ENCODE measurements at regions not wholly inside any gene's neighbourhood (a gene's known extent, or its start where the extent isn't known, plus 50 kb on each side); places are given as distances from the start of the nearest gene placed in this dataset.
A peak's percentile ranks its signal among the peaks of the same experiment; 100 is the strongest.

- no peak for DNase-seq
Observed at GRCh38 chr3:71851878-71852277, 66.9 kb upstream of the PROK2 start.

- no peak for DNase-seq
Observed at GRCh38 chr3:71850654-71851053, 65.7 kb upstream of the PROK2 start.

GRCh38 chr3:71849681-71850080, 64.7 kb upstream of the PROK2 start:
- DNase-seq = no peak

DNA sequence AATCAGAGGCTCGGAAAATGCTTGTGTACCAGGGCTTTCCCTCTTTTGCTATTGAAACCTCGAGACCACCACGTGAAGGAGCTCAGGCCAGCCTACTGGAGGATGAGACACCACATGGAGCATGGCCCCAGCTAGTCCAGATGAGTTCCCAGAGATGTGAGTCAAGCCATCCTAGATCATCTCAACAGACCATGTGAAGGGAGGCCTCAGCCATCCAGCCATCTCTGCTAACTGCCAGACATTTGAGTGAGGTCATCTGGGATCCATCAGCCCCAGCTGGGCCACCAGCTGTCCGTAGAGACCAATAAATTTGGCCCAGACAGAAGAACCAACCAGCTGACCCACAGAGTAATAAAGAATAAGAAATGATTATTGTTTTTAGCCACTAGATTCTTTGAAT, 62.8 kb upstream of the PROK2 start:
- DNase-seq = no peak

DNA sequence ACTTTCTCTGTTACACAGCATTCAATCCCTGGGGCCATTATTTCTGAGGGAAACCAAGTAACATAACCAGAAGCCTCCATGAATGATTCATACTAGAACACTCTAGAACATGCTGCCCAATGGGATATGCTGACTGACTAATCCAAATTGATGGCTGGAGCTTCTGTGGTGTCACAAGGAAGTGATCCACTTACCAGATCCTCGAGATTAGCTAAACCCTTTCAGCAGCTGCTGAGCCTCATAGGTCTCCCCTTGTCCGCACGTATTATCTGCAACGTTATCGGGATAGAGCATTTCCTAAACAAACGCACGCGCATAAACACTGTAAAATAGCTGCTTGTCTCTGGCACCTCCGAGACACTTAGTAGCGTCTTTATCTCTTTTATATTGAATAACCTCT, 61.2 kb upstream of the PROK2 start:
- no peak for DNase-seq

GRCh38 chr3:71843071-71843470, 58.1 kb upstream of the PROK2 start:
- DNase-seq = peak; percentile 75 to 80

- no peak for DNase-seq
Observed at GRCh38 chr3:71838406-71838805, 53.5 kb upstream of the PROK2 start.
